LNCAP (cell line): ENCODE measurements at regions not wholly inside any gene's neighbourhood (a gene's known extent, or its start where the extent isn't known, plus 50 kb on each side); places are given as distances from the start of the nearest gene placed in this dataset.

Source experiments
- TF ChIP-seq, protein P1 (sequence below): fragments of 450-650 bp; IDR thresholded peaks from 2 replicates; pipeline ENCODE4 v1.5.1; 2017; ENCODE audit warnings: mild to moderate bottlenecking

DNA sequence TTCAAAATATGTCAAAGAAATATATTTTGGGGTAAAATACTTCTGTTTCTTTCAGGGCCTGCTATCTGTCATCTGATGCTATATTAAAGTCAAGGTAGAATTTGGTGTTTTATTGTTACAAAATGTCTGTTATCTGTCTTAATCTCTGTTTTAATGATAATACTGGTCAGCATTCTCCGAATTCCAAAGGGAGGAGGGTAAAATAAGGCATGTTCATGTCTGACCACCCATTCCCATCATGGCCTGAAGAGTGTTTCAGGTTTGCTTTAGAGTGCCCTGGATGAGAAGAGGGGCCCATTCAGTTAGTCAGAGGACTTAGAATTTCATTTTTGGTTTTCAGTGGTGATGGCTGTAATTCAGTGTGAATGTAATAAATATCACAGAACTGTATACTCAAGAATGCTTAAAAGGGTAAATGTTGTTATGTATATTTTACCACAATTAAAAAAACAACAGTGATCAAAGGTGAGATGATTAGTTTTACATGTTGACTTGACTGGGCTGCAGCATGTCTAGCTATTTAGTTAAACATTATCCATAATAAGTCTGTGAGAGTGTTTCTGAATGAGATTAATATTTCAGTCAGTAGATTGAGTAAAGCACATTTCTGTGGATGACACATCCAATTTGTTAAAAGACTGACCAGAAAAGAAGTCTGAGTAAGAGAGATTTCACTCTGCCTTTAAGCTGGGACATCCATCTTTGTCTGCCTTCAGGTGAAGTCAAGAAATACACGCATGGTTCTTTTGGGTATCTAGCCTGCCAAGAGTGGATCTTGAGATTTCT, 467.9 kb upstream of the SYT4 start:
- TF ChIP-seq, protein P1, sequence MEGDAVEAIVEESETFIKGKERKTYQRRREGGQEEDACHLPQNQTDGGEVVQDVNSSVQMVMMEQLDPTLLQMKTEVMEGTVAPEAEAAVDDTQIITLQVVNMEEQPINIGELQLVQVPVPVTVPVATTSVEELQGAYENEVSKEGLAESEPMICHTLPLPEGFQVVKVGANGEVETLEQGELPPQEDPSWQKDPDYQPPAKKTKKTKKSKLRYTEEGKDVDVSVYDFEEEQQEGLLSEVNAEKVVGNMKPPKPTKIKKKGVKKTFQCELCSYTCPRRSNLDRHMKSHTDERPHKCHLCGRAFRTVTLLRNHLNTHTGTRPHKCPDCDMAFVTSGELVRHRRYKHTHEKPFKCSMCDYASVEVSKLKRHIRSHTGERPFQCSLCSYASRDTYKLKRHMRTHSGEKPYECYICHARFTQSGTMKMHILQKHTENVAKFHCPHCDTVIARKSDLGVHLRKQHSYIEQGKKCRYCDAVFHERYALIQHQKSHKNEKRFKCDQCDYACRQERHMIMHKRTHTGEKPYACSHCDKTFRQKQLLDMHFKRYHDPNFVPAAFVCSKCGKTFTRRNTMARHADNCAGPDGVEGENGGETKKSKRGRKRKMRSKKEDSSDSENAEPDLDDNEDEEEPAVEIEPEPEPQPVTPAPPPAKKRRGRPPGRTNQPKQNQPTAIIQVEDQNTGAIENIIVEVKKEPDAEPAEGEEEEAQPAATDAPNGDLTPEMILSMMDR: no peak

- TF ChIP-seq, protein P1: no peak
Measured at GRCh38 chr18:43751203-43751602, 473.9 kb upstream of the SYT4 start.

GRCh38 chr18:43751835-43752234, 474.5 kb upstream of the SYT4 start:
- TF ChIP-seq, protein P1: no peak

GRCh38 chr18:43757273-43757672, 480.0 kb upstream of the SYT4 start:
- TF ChIP-seq, protein P1: no peak

GRCh38 chr18:43758734-43759133, 481.4 kb upstream of the SYT4 start:
- TF ChIP-seq, protein P1: no peak

- TF ChIP-seq, protein P1: no peak
Measured at GRCh38 chr18:43760010-43760409, 482.7 kb upstream of the SYT4 start.

- TF ChIP-seq, protein P1: no peak
Measured at GRCh38 chr18:43772907-43773306, 495.6 kb upstream of the SYT4 start.
